Calu3 (cell line): ENCODE measurements at regions not wholly inside any gene's neighbourhood (a gene's known extent, or its start where the extent isn't known, plus 50 kb on each side); places are given as distances from the start of the nearest gene placed in this dataset.

ENCODE experiments used
- BruUV-seq: library from RNA; stranded (reverse); fragments of 400-500 nt; replicated peaks from 2 replicates; lab custom pipeline; 2021; lab: Mats Ljungman, UMichigan
- CTCF ChIA-PET: fragments of 300-600 bp; sonication (Branson Sonifier 250); formaldehyde crosslinking; loops from one replicate; lab custom pipeline; 2022; ENCODE audit warnings: antibody characterized with exemption; lab: Charles Lee
- DNase-seq: peaks from one replicate; pipeline ENCODE4 v3.0.0; 2022
- H3K27ac Mint-ChIP-seq: one replicate; pipeline ENCODE4 v1.8.0; 2022; ENCODE audit warnings: mixed read lengths; ENCODE audit not compliant: unreplicated experiment
- H3K27me3 Mint-ChIP-seq: one replicate; pipeline ENCODE4 v1.8.0; 2022; ENCODE audit warnings: mixed read lengths; ENCODE audit not compliant: unreplicated experiment
- H3K36me3 Mint-ChIP-seq: one replicate; pipeline ENCODE4 v1.8.0; 2022; ENCODE audit warnings: mild to moderate bottlenecking, moderate library complexity, mixed read lengths; ENCODE audit not compliant: insufficient read depth, unreplicated experiment
- H3K4me1 Mint-ChIP-seq: one replicate; pipeline ENCODE4 v1.8.0; 2022; ENCODE audit warnings: mild to moderate bottlenecking, low read depth, mixed read lengths; ENCODE audit not compliant: unreplicated experiment
- H3K4me3 Mint-ChIP-seq: one replicate; pipeline ENCODE4 v1.8.0; 2022; ENCODE audit warnings: mild to moderate bottlenecking, low read depth, moderate library complexity, mixed read lengths; ENCODE audit not compliant: unreplicated experiment
- H3K9me3 Mint-ChIP-seq: one replicate; pipeline ENCODE4 v1.8.0; 2022; ENCODE audit warnings: low read depth, mixed read lengths; ENCODE audit not compliant: unreplicated experiment
- intact Hi-C: fragments of 100-400 bp; cut with micrococcal nuclease; formaldehyde crosslinking; loops from one replicate; pipeline ENCODE4 v1.10.0; 2022; ENCODE audit not compliant: unreplicated experiment
- TF ChIP-seq, protein P1 (sequence below): fragments of 200-600 bp; IDR thresholded peaks from one replicate; pipeline ENCODE4 v1.8.0; 2022; ENCODE audit warnings: antibody characterized with exemption; ENCODE audit not compliant: unreplicated experiment

DNA sequence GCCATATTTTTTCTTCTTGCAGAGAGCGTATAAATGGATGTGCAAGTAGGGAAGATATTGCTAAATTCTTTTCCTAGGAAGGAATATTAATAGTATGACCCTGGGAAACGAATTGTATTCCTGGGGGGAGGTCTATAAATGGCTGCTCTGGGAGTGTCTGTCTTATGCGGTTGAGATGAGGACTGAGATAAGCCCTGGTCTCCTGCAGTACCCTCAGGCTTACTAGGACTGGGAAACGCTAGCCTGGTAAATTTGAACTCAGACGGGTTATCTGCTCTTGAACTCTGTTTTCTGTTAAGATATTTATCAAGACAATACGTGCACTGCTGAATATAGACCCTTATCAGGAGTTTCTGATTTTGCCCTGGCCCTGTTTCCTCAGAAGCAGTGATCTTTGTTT is 1126.4 kb upstream of the C9orf72 start:
- no peaks in the 10 kb centered on the region for H3K27me3 Mint-ChIP-seq
- TF ChIP-seq, protein P1, sequence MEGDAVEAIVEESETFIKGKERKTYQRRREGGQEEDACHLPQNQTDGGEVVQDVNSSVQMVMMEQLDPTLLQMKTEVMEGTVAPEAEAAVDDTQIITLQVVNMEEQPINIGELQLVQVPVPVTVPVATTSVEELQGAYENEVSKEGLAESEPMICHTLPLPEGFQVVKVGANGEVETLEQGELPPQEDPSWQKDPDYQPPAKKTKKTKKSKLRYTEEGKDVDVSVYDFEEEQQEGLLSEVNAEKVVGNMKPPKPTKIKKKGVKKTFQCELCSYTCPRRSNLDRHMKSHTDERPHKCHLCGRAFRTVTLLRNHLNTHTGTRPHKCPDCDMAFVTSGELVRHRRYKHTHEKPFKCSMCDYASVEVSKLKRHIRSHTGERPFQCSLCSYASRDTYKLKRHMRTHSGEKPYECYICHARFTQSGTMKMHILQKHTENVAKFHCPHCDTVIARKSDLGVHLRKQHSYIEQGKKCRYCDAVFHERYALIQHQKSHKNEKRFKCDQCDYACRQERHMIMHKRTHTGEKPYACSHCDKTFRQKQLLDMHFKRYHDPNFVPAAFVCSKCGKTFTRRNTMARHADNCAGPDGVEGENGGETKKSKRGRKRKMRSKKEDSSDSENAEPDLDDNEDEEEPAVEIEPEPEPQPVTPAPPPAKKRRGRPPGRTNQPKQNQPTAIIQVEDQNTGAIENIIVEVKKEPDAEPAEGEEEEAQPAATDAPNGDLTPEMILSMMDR = no peak
- no peak overlapping the region for H3K27ac Mint-ChIP-seq
- CTCF ChIA-PET = no interaction called here
- no peaks in the 10 kb centered on the region for H3K4me1 Mint-ChIP-seq
- no peaks in the 10 kb centered on the region for H3K9me3 Mint-ChIP-seq
- intact Hi-C loops = no loop called here
- H3K4me3 Mint-ChIP-seq = no peak overlapping the region
- no TSS peak for BruUV-seq
- no peak for DNase-seq
- no peaks in the 10 kb centered on the region for H3K36me3 Mint-ChIP-seq

DNA sequence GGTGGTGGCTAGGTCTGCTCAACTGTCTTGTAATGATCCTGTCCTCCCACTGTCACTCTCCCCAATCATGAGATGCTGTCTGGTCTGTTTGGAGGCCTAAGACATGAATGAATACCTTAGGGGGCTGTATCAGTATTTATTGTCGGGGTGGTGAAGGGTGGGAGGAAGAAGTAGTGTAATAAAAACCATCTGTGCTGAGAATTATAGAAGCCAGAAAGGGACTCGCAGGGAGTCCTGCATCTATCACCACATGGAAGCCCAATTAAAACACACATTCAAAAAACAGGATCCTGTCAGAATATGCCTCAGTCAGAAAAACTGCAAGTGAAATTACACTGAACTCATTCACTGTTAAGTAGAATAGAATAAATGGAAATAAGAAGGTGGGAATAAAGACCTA is 1134.3 kb upstream of the C9orf72 start:
- H3K36me3 Mint-ChIP-seq = no peaks in the 10 kb centered on the region
- H3K27me3 Mint-ChIP-seq = no peaks in the 10 kb centered on the region
- BruUV-seq = no TSS peak
- H3K4me1 Mint-ChIP-seq = no peaks in the 10 kb centered on the region
- CTCF ChIA-PET = no interaction called here
- H3K4me3 Mint-ChIP-seq = no peak overlapping the region
- no peaks in the 10 kb centered on the region for H3K9me3 Mint-ChIP-seq
- intact Hi-C loops = no loop called here
- no peak overlapping the region for H3K27ac Mint-ChIP-seq
- TF ChIP-seq, protein P1 = no peak
- DNase-seq = no peak

DNA sequence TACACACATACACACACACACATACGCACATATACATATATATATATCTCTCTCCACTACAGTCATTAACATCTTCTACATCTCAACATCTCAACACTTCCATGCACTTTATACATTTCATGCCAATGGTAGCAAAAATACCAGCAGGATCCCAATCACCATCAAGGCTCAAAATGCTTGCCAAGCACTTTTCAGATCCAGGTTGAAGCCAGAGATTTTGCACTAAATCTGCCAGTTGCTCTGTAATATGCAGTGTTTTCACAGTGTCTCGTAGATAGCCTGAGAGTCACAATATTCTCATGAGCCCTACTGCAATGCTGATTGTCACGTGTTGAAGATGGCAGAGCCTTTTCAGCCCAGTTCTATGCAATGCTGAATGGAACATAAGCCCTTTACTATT is 1140.9 kb upstream of the C9orf72 start:
- intact Hi-C loops = no loop called here
- H3K4me3 Mint-ChIP-seq = no peak overlapping the region
- TF ChIP-seq, protein P1 = no peak
- no peaks in the 10 kb centered on the region for H3K9me3 Mint-ChIP-seq
- H3K36me3 Mint-ChIP-seq = no peaks in the 10 kb centered on the region
- no peak for DNase-seq
- no peaks in the 10 kb centered on the region for H3K4me1 Mint-ChIP-seq
- H3K27ac Mint-ChIP-seq = no peak overlapping the region
- H3K27me3 Mint-ChIP-seq = no peaks in the 10 kb centered on the region
- BruUV-seq = no TSS peak
- CTCF ChIA-PET = no interaction called here

DNA sequence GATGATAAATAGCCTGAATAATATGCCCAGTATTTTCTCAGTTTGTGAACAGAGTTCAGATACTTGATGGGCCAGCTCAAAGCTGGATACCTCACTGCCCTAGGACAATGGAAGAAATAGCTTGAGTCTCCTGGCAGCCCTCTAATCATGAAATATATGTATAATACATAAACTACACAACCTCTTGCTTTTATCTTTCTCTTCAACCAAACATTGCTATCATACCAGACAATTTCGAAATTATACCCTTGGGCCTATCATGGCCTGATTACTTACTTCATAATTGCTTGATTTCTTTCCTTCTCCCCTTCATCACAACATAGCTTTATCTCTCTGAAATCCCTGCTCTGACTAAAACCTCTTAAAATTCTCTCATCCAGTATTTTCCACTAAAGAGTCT is 1144.9 kb upstream of the C9orf72 start:
- no peak for DNase-seq
- CTCF ChIA-PET = no interaction called here
- Mint-ChIP-seq H3K4me1 (no peaks in the 10 kb centered on the region), H3K4me3 (no peak overlapping the region), H3K36me3 (no peaks in the 10 kb centered on the region), H3K27ac (no peak overlapping the region), H3K9me3 (no peaks in the 10 kb centered on the region), H3K27me3 (no peaks in the 10 kb centered on the region)
- TF ChIP-seq, protein P1 = no peak
- intact Hi-C loops = no loop called here
- BruUV-seq = no TSS peak

DNA sequence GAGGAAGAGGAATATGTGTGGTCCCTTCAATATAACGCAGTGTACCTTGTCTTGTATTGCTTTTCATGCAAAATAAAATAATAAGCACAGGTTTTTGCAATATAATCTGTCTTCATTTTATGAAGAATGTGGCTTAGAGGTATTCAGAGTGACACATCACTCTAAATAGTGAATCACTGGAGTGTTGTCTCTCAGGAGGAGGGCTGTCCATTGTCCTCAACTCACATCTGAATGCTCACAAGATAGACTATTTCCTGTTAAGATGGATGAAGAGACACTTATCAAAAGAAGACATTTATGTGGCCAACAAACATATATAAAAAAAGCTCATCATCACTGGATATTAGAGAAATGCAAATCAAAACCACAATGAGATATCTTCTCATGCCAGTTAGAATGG is 1147.5 kb upstream of the C9orf72 start:
- no peaks in the 10 kb centered on the region for H3K36me3 Mint-ChIP-seq
- no peaks in the 10 kb centered on the region for H3K4me1 Mint-ChIP-seq
- TF ChIP-seq, protein P1 = no peak
- no peaks in the 10 kb centered on the region for H3K9me3 Mint-ChIP-seq
- no peak overlapping the region for H3K27ac Mint-ChIP-seq
- H3K4me3 Mint-ChIP-seq = no peak overlapping the region
- no peaks in the 10 kb centered on the region for H3K27me3 Mint-ChIP-seq
- intact Hi-C loops = no loop called here
- DNase-seq = no peak
- CTCF ChIA-PET = no interaction called here
- BruUV-seq = no TSS peak
